ENCODE measurements at regions not wholly inside any gene's neighbourhood (a gene's known extent, or its start where the extent isn't known, plus 50 kb on each side); places are given as distances from the start of the nearest gene placed in this dataset.

DNA sequence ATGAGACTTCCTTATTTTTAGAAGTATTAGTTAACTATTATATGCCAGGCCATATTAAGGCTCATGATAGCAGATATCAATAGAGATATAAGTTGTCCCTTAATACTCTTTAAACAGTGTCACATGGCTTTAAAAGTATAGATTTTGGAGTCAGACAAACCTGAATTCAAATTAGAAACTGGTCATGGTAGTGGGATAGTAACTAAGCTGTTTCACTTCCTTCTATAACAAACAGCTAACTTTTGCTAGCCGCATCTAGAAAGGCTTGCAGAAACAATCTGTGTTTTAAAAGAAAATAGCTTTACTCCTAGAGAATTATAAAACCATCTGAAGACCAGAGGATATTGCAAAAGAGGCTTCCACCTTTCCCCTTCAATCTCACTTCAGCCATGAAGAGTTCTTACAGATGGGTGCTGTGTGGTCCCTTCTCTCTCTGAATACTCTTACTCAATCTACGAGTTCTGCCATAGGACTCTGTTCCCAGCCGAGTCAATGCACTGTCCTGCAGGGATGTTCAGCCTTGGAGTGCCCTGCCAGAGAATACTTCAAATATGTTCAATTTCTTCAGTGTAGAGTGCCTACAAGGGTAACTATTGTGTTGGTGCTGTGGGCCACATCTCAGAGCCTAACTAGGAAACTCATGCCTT lies 810.2 kb downstream of the EFNA5 start:
- WGBS = 91% methylated on average over 3 of the region's 3 CpGs
- DNase-seq (no peak), ATAC-seq (no peak)
- H3K4me3 ChIP-seq (ENCODE audit: low read length) = no peak overlapping the region
- H3K27me3 ChIP-seq (ENCODE audit: control insufficient read depth, insufficient read depth) = no peaks in the 10 kb centered on the region
- intact Hi-C loops (cut with DNase I) = no loop called here
- no peaks in the 10 kb centered on the region for H3K9me3 ChIP-seq (ENCODE audit: control insufficient read depth, low read length)
- H3K4me1 ChIP-seq (ENCODE audit: control insufficient read depth, insufficient read depth, low read length) = no peaks in the 10 kb centered on the region
- H3K27ac ChIP-seq (ENCODE audit: low read length) = no peak overlapping the region

GRCh38 chr5:106858616-106859015 lies 812.1 kb downstream of the EFNA5 start:
- no peak for DNase-seq
- ATAC-seq = no peak
- WGBS = 61% methylated on average over 2 of the region's 2 CpGs
- Histone ChIP-seq H3K9me3 (ENCODE audit: control insufficient read depth, low read length) (no peaks in the 10 kb centered on the region), H3K27me3 (ENCODE audit: control insufficient read depth, insufficient read depth) (no peaks in the 10 kb centered on the region), H3K4me3 (ENCODE audit: low read length) (no peak overlapping the region), H3K4me1 (ENCODE audit: control insufficient read depth, insufficient read depth, low read length) (no peaks in the 10 kb centered on the region), H3K27ac (ENCODE audit: low read length) (no peak overlapping the region)
- intact Hi-C loops (cut with DNase I) = no loop called here

DNA sequence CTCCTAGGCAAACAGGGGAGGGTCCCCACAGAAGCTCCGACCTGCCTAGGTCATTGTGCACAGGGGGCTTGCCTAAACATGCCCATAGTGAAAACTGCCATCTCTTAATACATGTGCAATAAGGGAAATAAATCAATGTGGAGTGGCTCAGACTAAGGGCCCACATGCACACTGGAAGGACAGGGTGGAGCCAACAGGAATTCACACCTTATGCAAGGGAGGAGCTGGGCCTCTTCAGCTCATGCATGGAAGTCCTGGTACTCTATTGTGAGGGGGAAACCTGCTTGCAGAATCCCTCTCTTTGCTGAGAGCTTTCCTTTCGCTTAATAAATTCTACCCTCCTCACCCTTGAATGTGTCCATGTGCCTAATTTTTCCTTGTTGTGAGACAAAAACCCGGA lies 815.8 kb downstream of the EFNA5 start:
- 90% methylated on average over 3 of the region's 3 CpGs for WGBS
- no peak for DNase-seq
- no peak for ATAC-seq
- Histone ChIP-seq H3K27ac (ENCODE audit: low read length) (no peak overlapping the region), H3K27me3 (ENCODE audit: control insufficient read depth, insufficient read depth) (no peaks in the 10 kb centered on the region), H3K4me1 (ENCODE audit: control insufficient read depth, insufficient read depth, low read length) (no peaks in the 10 kb centered on the region), H3K4me3 (ENCODE audit: low read length) (no peak overlapping the region), H3K9me3 (ENCODE audit: control insufficient read depth, low read length) (no peaks in the 10 kb centered on the region)
- intact Hi-C loops (cut with DNase I) = no loop called here

- H3K27me3 ChIP-seq (ENCODE audit: control insufficient read depth, insufficient read depth) = no peaks in the 10 kb centered on the region
- WGBS = 95% methylated on average over 1 of the region's 1 CpG
These were observed 816.5 kb downstream of the EFNA5 start for GRCh38 chr5:106854105-106854687.

DNA sequence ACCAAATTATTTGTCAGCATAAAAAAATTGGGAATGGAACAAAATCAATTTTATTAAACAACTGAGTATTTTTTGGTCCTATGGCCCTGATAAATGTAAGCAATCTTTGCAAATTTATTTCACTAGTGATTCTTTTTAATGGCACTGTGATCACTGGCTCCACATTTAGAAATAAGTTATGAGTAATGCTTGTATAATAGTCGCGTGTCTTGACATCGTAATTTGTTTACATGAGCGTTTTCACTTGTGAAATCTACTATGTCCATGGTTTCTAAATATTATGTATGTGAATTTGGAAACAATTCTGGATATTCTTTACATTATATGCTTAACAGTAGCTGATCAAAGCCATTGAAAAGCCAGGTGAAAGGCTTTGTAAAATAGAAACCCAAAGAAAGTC lies 817.5 kb downstream of the EFNA5 start:
- 91% methylated on average over 4 of the region's 4 CpGs for WGBS
- Histone ChIP-seq H3K27ac (ENCODE audit: low read length) (no peak overlapping the region), H3K4me1 (ENCODE audit: control insufficient read depth, insufficient read depth, low read length) (no peaks in the 10 kb centered on the region), H3K4me3 (ENCODE audit: low read length) (no peak overlapping the region), H3K9me3 (ENCODE audit: control insufficient read depth, low read length) (no peaks in the 10 kb centered on the region), H3K27me3 (ENCODE audit: control insufficient read depth, insufficient read depth) (no peaks in the 10 kb centered on the region)
- DNase-seq (no peak), ATAC-seq (no peak)
- intact Hi-C loops (cut with DNase I) = no loop called here

More at GRCh38 chr5:106854105-106854687, 816.5 kb downstream of the EFNA5 start:
- no peak overlapping the region for H3K4me3 ChIP-seq (ENCODE audit: low read length)
- H3K27ac ChIP-seq (ENCODE audit: low read length) = no peak overlapping the region
- no peaks in the 10 kb centered on the region for H3K4me1 ChIP-seq (ENCODE audit: control insufficient read depth, insufficient read depth, low read length)
- no peaks in the 10 kb centered on the region for H3K9me3 ChIP-seq (ENCODE audit: control insufficient read depth, low read length)
- DNase-seq (no peak), ATAC-seq (no peak)
- intact Hi-C loops (cut with DNase I) = no loop called here

DNA sequence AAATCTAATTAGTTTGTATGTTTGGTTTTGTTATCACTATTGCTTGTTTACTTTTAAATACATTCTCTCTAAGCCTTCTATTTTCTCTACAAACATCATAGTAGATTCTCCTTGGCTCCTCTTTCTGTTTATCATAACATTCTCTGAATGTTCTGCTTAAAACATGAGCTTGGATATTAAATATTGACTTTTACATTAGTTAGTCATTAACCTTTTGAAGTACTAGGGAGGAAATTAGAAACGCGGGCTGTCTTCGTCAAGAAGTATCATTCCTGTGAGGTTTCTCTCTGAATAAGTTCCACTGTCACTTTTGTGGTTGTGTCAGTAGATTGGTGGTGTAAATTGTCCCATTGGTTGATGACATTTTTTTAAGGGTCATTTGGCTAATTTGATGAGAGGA lies 821.5 kb downstream of the EFNA5 start:
- no peak for ATAC-seq
- no peaks in the 10 kb centered on the region for H3K27me3 ChIP-seq (ENCODE audit: control insufficient read depth, insufficient read depth)
- no peaks in the 10 kb centered on the region for H3K4me1 ChIP-seq (ENCODE audit: control insufficient read depth, insufficient read depth, low read length)
- 83% methylated on average over 3 of the region's 3 CpGs for WGBS
- no peak overlapping the region for H3K27ac ChIP-seq (ENCODE audit: low read length)
- H3K4me3 ChIP-seq (ENCODE audit: low read length) = no peak overlapping the region
- no peaks in the 10 kb centered on the region for H3K9me3 ChIP-seq (ENCODE audit: control insufficient read depth, low read length)
- DNase-seq = no peak
- intact Hi-C loops (cut with DNase I) = no loop called here

GRCh38 chr5:106843812-106844416 lies 826.8 kb downstream of the EFNA5 start:
- WGBS = 79% methylated on average over 4 of the region's 4 CpGs
- DNase-seq = no peak
- intact Hi-C loops (cut with DNase I) = no loop called here

DNA sequence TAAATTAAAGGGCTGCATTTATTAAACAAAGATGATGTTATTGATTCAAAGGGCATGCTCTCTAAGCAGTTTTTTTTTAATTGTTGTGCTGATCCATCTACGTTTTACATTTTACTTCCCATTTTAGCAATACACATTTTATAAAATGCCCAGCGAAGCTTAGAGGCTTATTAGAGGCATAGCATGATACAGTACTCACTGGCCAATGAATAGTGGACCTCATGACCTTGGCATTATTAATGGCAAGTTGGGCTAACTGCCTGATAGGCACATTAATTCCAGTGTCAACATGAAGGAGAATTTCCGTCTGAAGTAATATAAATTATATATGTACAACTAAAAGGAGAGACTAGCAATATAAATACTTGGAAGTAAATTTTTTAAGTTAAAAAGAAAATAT lies 837.2 kb downstream of the EFNA5 start:
- Histone ChIP-seq H3K4me3 (ENCODE audit: low read length) (no peak overlapping the region), H3K27me3 (ENCODE audit: control insufficient read depth, insufficient read depth) (no peaks in the 10 kb centered on the region), H3K4me1 (ENCODE audit: control insufficient read depth, insufficient read depth, low read length) (no peaks in the 10 kb centered on the region), H3K9me3 (ENCODE audit: control insufficient read depth, low read length) (no peaks in the 10 kb centered on the region), H3K27ac (ENCODE audit: low read length) (no peak overlapping the region)
- no peak for DNase-seq
- 70% methylated on average over 3 of the region's 3 CpGs for WGBS
- intact Hi-C loops (cut with DNase I) = no loop called here
- ATAC-seq = no peak

More at GRCh38 chr5:106843812-106844416, 826.8 kb downstream of the EFNA5 start:
- no peaks in the 10 kb centered on the region for H3K27me3 ChIP-seq (ENCODE audit: control insufficient read depth, insufficient read depth)
- no peak overlapping the region for H3K4me3 ChIP-seq (ENCODE audit: low read length)
- no peaks in the 10 kb centered on the region for H3K9me3 ChIP-seq (ENCODE audit: control insufficient read depth, low read length)
- no peak for ATAC-seq
- no peak overlapping the region for H3K27ac ChIP-seq (ENCODE audit: low read length)
- no peaks in the 10 kb centered on the region for H3K4me1 ChIP-seq (ENCODE audit: control insufficient read depth, insufficient read depth, low read length)

DNA sequence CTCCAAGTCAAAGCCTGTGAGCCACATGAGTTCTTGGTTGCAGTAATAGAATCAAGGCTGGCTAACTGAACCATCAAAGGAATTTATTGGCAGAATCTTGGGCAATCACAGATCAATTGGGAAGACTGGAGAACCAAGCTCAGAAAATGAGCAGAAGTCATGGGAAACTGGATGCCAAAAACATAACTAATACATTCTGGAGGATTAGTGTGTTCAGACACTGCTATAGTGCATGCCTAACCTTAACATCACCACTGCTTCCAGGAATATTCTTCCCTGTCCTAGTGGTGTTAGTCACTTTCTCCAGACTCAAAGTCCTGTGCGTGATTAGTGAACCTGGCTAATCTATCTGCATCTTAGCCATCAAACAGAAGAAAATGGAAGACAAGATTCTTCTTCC lies 843.7 kb downstream of the EFNA5 start:
- intact Hi-C loops (cut with DNase I) = no loop called here
- 92% methylated on average over 1 of the region's 1 CpG for WGBS
- DNase-seq (no peak), ATAC-seq (no peak)
- Histone ChIP-seq H3K4me1 (ENCODE audit: control insufficient read depth, insufficient read depth, low read length) (no peaks in the 10 kb centered on the region), H3K9me3 (ENCODE audit: control insufficient read depth, low read length) (no peaks in the 10 kb centered on the region), H3K27me3 (ENCODE audit: control insufficient read depth, insufficient read depth) (no peaks in the 10 kb centered on the region), H3K4me3 (ENCODE audit: low read length) (no peak overlapping the region), H3K27ac (ENCODE audit: low read length) (no peak overlapping the region)

DNA sequence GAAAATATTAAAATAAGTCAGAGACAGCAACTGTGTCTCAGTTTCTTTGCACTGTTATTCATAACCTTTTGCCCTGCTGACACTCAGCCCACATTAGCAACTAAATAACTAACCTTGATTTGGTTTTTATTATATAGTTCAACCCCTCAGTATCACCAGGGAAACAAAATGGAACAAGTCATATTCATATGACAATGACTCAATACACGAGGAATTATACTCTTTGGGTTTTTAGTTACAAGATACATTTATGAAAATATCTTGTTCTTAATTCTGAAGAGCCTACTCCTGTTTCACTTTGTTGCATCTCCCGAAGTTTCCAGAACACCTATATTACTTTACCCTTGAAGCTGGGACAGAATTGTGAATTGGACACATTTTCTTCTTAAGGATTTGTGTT lies 845.4 kb downstream of the EFNA5 start:
- no peaks in the 10 kb centered on the region for H3K27me3 ChIP-seq (ENCODE audit: control insufficient read depth, insufficient read depth)
- H3K4me1 ChIP-seq (ENCODE audit: control insufficient read depth, insufficient read depth, low read length) = no peaks in the 10 kb centered on the region
- 76% methylated on average over 2 of the region's 2 CpGs for WGBS
- intact Hi-C loops (cut with DNase I) = no loop called here
- no peak overlapping the region for H3K27ac ChIP-seq (ENCODE audit: low read length)
- DNase-seq (no peak), ATAC-seq (no peak)
- no peaks in the 10 kb centered on the region for H3K9me3 ChIP-seq (ENCODE audit: control insufficient read depth, low read length)
- H3K4me3 ChIP-seq (ENCODE audit: low read length) = no peak overlapping the region

GRCh38 chr5:106822851-106823250 lies 847.9 kb downstream of the EFNA5 start:
- ATAC-seq = no peak
- intact Hi-C loops (cut with DNase I) = no loop called here
- no peaks in the 10 kb centered on the region for H3K27me3 ChIP-seq (ENCODE audit: control insufficient read depth, insufficient read depth)
- H3K4me1 ChIP-seq (ENCODE audit: control insufficient read depth, insufficient read depth, low read length) = no peaks in the 10 kb centered on the region
- 57% methylated on average over 1 of the region's 1 CpG for WGBS
- DNase-seq = no peak
- H3K4me3 ChIP-seq (ENCODE audit: low read length) = no peak overlapping the region
- no peak overlapping the region for H3K27ac ChIP-seq (ENCODE audit: low read length)
- H3K9me3 ChIP-seq (ENCODE audit: control insufficient read depth, low read length) = no peaks in the 10 kb centered on the region

Data from right cardiac atrium (tissue), 5 donors.